ENCODE measurements at regions not wholly inside any gene's neighbourhood (a gene's known extent, or its start where the extent isn't known, plus 50 kb on each side); places are given as distances from the start of the nearest gene placed in this dataset.

GRCh38 chr14:56895154-56895553 is 84.9 kb upstream of the OTX2 start:
- Histone ChIP-seq H3K27me3 (ENCODE audit: insufficient read depth, low read length) (peaks cover 52% of the 10 kb centered on the region), H3K23ac (ENCODE audit: insufficient read length, low read depth, low read length) (no peak overlapping the region), H3K79me1 (ENCODE audit: insufficient read depth, low read depth, low read length, poor library complexity, severe bottlenecking) (no peaks in the 10 kb centered on the region), H3K4me2 (ENCODE audit: insufficient read depth, insufficient read length, low read length) (peak overlapping the region; percentile 38), H3K9me3 (ENCODE audit: control insufficient read depth, low read depth, low read length) (no peaks in the 10 kb centered on the region), H3K9ac (ENCODE audit: extremely low read depth, insufficient read length, low read length) (no peak overlapping the region), H4K20me1 (ENCODE audit: control insufficient read depth, insufficient read depth, insufficient read length) (no peaks in the 10 kb centered on the region), H3K4ac (ENCODE audit: low read depth, low read length) (no peak overlapping the region), H2BK120ac (ENCODE audit: low read depth, low read length, poor library complexity, severe bottlenecking) (no peak overlapping the region), H3K14ac (ENCODE audit: insufficient read depth, low read length) (no peak overlapping the region), H3K27ac (ENCODE audit: insufficient read length, low read depth, low read length) (no peak overlapping the region), H2BK20ac (ENCODE audit: low read depth, low read length, poor library complexity, severe bottlenecking) (no peak overlapping the region), H4K91ac (ENCODE audit: insufficient read length, low read depth, low read length) (peak overlapping the region; percentile 3), H2BK12ac (ENCODE audit: insufficient read length, low read depth, low read length) (no peak overlapping the region), H3K56ac (ENCODE audit: insufficient read length, low read depth, low read length) (no peak overlapping the region), H2AFZ (ENCODE audit: low read length) (no peak overlapping the region), H3K4me1 (ENCODE audit: insufficient read depth, low read length) (peaks cover 10% of the 10 kb centered on the region; the same call in 1 of the 2 replicates), H3K79me2 (ENCODE audit: insufficient read depth, low read length) (no peaks in the 10 kb centered on the region), H2BK5ac (ENCODE audit: insufficient read length, low read length) (no peak overlapping the region), H4K5ac (ENCODE audit: insufficient read length, low read depth, low read length) (no peak overlapping the region), H2AK5ac (ENCODE audit: insufficient read length, low read length) (peak overlapping the region; percentile 3), H3K23me2 (ENCODE audit: insufficient read length, low read depth, low read length, poor library complexity, severe bottlenecking) (no peaks in the 10 kb centered on the region), H2BK15ac (ENCODE audit: low read depth, low read length) (no peak overlapping the region), H4K8ac (replicated peaks; ENCODE audit: insufficient read length, low read depth, low read length) (no peak overlapping the region), H3K18ac (ENCODE audit: insufficient read length, low read depth, low read length) (no peak overlapping the region), H3T11ph (ENCODE audit: low read length) (no peak overlapping the region)
- H3K27me3 Mint-ChIP-seq (ENCODE audit: low read depth), result peaks cover 63% of the 10 kb centered on the region
- peaks cover 79 to 87% of the 10 kb centered on the region in 2 experiments for H3K4me1 Mint-ChIP-seq
- no peak for DNase-seq
- peaks cover 0 to 5% of the 10 kb centered on the region in 2 experiments; a peak in 3 of 5 replicates for H3K9me3 Mint-ChIP-seq
- peaks cover 0 to 4% (median 0%) of the 10 kb centered on the region in 3 experiments; a peak in 3 of 7 replicates for H3K36me3 Mint-ChIP-seq (ENCODE audit: insufficient read depth in 1 of 3, low read depth in 3 of 3)
- no peak for TF ChIP-seq CTCF (conservative IDR thresholded peaks at IDR 0.05)
- H3K27ac Mint-ChIP-seq, result peak overlapping the region; percentile 35 to 90 (median 90); a peak in 6 of 7 replicates
- no CpG with 5 or more reads among the region's 5 CpGs for WGBS (ENCODE audit: extremely low coverage, insufficient read length, low lambda C conversion rate)
- H3K4me3 Mint-ChIP-seq, result peak overlapping the region; percentile 29 to 68

Measured in H9 (cell line).